DND-41 (cell line): ENCODE measurements at regions not wholly inside any gene's neighbourhood (a gene's known extent, or its start where the extent isn't known, plus 50 kb on each side); places are given as distances from the start of the nearest gene placed in this dataset.

Source experiments
- ATAC-seq: fragments of 200-7000 bp; cut with Tn5 transposase; 3 replicates; pipeline ENCODE4 v1.9.1; 2021; ENCODE audit warnings: low read depth; ENCODE audit not compliant: insufficient read depth
- DNase-seq: peaks from one replicate; pipeline ENCODE4 v3.0.0-alpha.2; 2020
- H2AFZ ChIP-seq: 2 replicates; pipeline ENCODE4 v1.6.0; 2012; ENCODE audit warnings: low read depth, low read length
- H3K27ac ChIP-seq: 2 replicates; pipeline ENCODE4 v1.5.1; 2012; ENCODE audit warnings: low read length, inconsistent platforms
- H3K27me3 ChIP-seq: fragments of 200-600 bp; sonication (generic); 2 replicates; pipeline ENCODE4 v1.6.0; 2012; ENCODE audit warnings: low read length, mild to moderate bottlenecking, inconsistent platforms; ENCODE audit not compliant: insufficient read depth, poor library complexity
- H3K36me3 ChIP-seq: 2 replicates; pipeline ENCODE4 v1.5.1; 2012; ENCODE audit warnings: low read length, inconsistent platforms; ENCODE audit not compliant: insufficient read depth
- H3K4me1 ChIP-seq: 2 replicates; pipeline ENCODE4 v1.5.1; 2012; ENCODE audit warnings: mild to moderate bottlenecking, low read length; ENCODE audit not compliant: insufficient read depth
- H3K4me2 ChIP-seq: 2 replicates; pipeline ENCODE4 v1.6.0; 2012; ENCODE audit warnings: mild to moderate bottlenecking, moderate library complexity, low read length, inconsistent platforms; ENCODE audit not compliant: insufficient read depth
- H3K4me3 ChIP-seq, 2 experiments: fragments of 200-600 bp in 1 of 2; shearing (Covaris generic) in 1 of 2; 2 replicates each; pipeline ENCODE4 v1.5.1; 2012 to 2016; ENCODE audit warnings: inconsistent platforms in 2 of 2, low read length in 2 of 2, mild to moderate bottlenecking in 2 of 2, low read depth in 1 of 2, moderate library complexity in 1 of 2
- H3K79me2 ChIP-seq: 2 replicates; pipeline ENCODE4 v1.6.0; 2012; ENCODE audit warnings: low read length, inconsistent platforms; ENCODE audit not compliant: insufficient read depth
- H3K9ac ChIP-seq: 2 replicates; pipeline ENCODE4 v1.6.0; 2012; ENCODE audit warnings: low read depth, mild to moderate bottlenecking, inconsistent platforms, low read length, moderate library complexity
- H3K9me3 ChIP-seq: 2 replicates; pipeline ENCODE4 v1.5.1; 2012; ENCODE audit warnings: low read length, moderate library complexity, mild to moderate bottlenecking, inconsistent platforms; ENCODE audit not compliant: insufficient read depth, severe bottlenecking
- H4K20me1 ChIP-seq: 2 replicates; pipeline ENCODE4 v1.6.0; 2012; ENCODE audit warnings: low read length; ENCODE audit not compliant: insufficient read depth
- EZH2 ChIP-seq: IDR thresholded peaks from 3 replicates; pipeline ENCODE4 v1.6.1; 2012; ENCODE audit warnings: borderline replicate concordance, low read depth, mild to moderate bottlenecking, moderate library complexity, low read length, inconsistent platforms; ENCODE audit not compliant: severe bottlenecking
- TF ChIP-seq, protein P1 (sequence below): IDR thresholded peaks from 2 replicates; pipeline ENCODE4 v1.5.1; 2012; ENCODE audit warnings: borderline replicate concordance, low read length, moderate library complexity, mild to moderate bottlenecking; ENCODE audit not compliant: poor library complexity, severe bottlenecking; ENCODE audit errors: extremely low read depth

DNA sequence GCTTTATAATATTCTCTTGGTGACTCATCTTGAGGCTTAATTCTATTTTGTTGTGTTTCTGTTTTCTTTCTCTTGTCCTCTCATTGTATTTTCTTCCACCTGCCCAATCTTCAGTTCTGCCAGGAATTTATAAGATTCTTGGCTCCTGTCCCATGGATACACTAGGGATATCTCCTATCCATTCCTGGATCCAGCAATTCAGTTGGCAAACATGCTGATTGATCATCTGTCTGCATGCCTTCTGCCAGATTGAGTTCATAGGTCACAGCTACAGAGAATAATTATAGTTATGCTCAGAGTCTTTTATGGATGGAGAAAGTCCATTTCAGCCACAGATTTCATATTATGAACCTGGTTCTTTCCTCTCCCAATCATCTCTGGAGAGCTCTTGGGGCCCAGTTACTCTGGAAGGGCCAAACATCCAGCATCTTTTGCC lies 140.4 kb upstream of the MAGI2 start:
- Histone ChIP-seq H3K27me3 (no peaks in the 10 kb centered on the region), H3K27ac (no peak overlapping the region), H3K36me3 (no peaks in the 10 kb centered on the region), H3K4me3 (no peak overlapping the region), H3K79me2 (no peaks in the 10 kb centered on the region), H3K9ac (no peak overlapping the region), H3K9me3 (no peaks in the 10 kb centered on the region), H3K4me2 (no peak overlapping the region), H3K4me1 (no peaks in the 10 kb centered on the region), H4K20me1 (no peaks in the 10 kb centered on the region), H2AFZ (no peak overlapping the region)
- no peak for TF ChIP-seq EZH2
- TF ChIP-seq, protein P1, sequence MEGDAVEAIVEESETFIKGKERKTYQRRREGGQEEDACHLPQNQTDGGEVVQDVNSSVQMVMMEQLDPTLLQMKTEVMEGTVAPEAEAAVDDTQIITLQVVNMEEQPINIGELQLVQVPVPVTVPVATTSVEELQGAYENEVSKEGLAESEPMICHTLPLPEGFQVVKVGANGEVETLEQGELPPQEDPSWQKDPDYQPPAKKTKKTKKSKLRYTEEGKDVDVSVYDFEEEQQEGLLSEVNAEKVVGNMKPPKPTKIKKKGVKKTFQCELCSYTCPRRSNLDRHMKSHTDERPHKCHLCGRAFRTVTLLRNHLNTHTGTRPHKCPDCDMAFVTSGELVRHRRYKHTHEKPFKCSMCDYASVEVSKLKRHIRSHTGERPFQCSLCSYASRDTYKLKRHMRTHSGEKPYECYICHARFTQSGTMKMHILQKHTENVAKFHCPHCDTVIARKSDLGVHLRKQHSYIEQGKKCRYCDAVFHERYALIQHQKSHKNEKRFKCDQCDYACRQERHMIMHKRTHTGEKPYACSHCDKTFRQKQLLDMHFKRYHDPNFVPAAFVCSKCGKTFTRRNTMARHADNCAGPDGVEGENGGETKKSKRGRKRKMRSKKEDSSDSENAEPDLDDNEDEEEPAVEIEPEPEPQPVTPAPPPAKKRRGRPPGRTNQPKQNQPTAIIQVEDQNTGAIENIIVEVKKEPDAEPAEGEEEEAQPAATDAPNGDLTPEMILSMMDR = no peak
- DNase-seq (no peak), ATAC-seq (no peak)

DNA sequence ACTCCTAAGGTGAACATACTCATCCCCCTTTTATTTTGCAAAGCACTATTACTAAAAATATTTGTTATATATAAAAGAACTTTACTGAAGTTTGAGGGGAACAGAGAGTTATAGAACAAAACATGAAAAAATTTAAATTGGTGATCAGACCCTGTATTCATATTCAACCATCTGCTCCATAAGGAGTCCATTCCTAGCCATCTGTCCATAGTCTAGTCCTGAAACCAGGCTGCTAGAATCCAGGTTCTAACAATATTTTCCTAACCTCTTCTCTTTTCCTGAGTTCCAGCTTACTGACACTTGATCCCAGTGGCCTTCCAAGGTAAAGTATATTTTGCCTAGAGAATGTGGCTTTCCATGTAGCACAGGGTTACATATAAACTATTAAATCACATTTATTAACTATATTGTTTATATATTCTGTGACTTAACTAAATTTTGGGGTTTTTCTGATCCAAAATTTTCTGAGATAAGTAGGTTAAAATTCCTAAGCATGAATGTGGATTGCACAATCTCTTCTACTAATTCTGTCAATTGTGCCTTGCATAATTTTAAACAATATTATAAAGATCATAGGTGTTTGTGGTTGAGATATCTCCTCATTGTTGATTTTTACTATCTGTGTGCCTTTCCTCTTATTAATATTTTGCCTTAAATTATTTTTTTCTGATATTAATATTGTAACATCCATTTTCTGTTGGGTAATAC lies 137.6 kb upstream of the MAGI2 start:
- Histone ChIP-seq H2AFZ (no peak overlapping the region), H3K27ac (no peak overlapping the region), H3K4me3 (no peak overlapping the region), H3K36me3 (no peaks in the 10 kb centered on the region), H3K9ac (no peak overlapping the region), H3K4me2 (no peak overlapping the region), H3K9me3 (no peaks in the 10 kb centered on the region), H4K20me1 (no peaks in the 10 kb centered on the region), H3K79me2 (no peaks in the 10 kb centered on the region), H3K4me1 (no peaks in the 10 kb centered on the region), H3K27me3 (no peaks in the 10 kb centered on the region)
- DNase-seq (no peak), ATAC-seq (no peak)
- TF ChIP-seq EZH2 = no peak
- TF ChIP-seq, protein P1 = no peak

DNA sequence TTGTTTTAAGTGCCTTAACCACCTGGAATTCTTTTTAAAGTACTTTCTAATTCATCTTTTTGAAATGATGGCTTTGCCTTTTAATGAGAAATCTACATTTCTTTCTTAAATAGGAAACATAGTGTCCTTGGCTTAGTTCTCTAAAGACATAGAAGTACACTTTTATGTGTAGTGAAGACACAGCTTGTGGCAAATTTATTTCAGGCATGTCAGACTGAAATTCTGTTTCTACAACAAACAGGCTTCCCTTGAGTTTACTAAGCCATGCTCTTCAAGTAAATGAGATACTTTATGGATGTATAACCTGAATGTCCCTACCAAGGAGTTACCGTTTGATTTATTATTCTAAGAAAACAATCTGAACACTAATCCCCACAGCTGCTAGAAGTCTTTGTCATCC lies 136.9 kb upstream of the MAGI2 start:
- Histone ChIP-seq H3K4me1 (no peaks in the 10 kb centered on the region), H3K9me3 (no peaks in the 10 kb centered on the region), H3K4me3 (no peak overlapping the region), H4K20me1 (no peaks in the 10 kb centered on the region), H2AFZ (no peak overlapping the region), H3K27me3 (no peaks in the 10 kb centered on the region), H3K79me2 (no peaks in the 10 kb centered on the region), H3K36me3 (no peaks in the 10 kb centered on the region), H3K27ac (no peak overlapping the region), H3K9ac (no peak overlapping the region), H3K4me2 (no peak overlapping the region)
- no peak for ATAC-seq
- DNase-seq = no peak
- TF ChIP-seq, protein P1 = no peak
